GM12878 (cell line): ENCODE measurements at regions not wholly inside any gene's neighbourhood (a gene's known extent, or its start where the extent isn't known, plus 50 kb on each side); places are given as distances from the start of the nearest gene placed in this dataset.

ENCODE experiments used
- ATAC-seq: fragments of 200-7000 bp; cut with Tn5 transposase; 3 replicates; pipeline ENCODE4 v1.9.1; 2020; ENCODE audit warnings: mild to moderate bottlenecking, moderate library complexity
- BruUV-seq: library from RNA; stranded (reverse); fragments of 400-500 nt; replicated peaks from 2 replicates; lab custom pipeline; 2021; lab: Mats Ljungman, UMichigan
- CTCF ChIA-PET: fragments of 300-600 bp; sonication (Branson Sonifier 250); formaldehyde crosslinking; extraction: SDS; loops from one replicate; lab custom pipeline; 2021; ENCODE audit warnings: inconsistent platforms; lab: Yijun Ruan, JAX
- POLR2A ChIA-PET: fragments of 350-600 bp; formaldehyde crosslinking; extraction: SDS; loops from one replicate; lab custom pipeline; 2021; ENCODE audit warnings: inconsistent platforms; lab: Charles Lee
- RAD21 ChIA-PET: fragments of 300-600 bp; sonication (Branson Sonifier 250); formaldehyde crosslinking; loops from one replicate; lab custom pipeline; 2023; ENCODE audit warnings: antibody characterized with exemption; ENCODE audit not compliant: unreplicated experiment; lab: Charles Lee
- SMC1A ChIA-PET: fragments of 300-600 bp; sonication (Branson Sonifier 250); formaldehyde crosslinking; loops from one replicate; lab custom pipeline; 2023; ENCODE audit not compliant: unreplicated experiment, uncharacterized antibody; lab: Charles Lee
- DNase-seq: peaks from one replicate; pipeline ENCODE4 v3.0.0-alpha.2; 2011; ENCODE audit warnings: low read depth, low spot score
- FAIRE-seq: peaks from 3 replicates; lab custom pipeline; 2011; peaks lifted over from hg19 to GRCh38; lab: Jason Lieb, UNC
- H2AFZ ChIP-seq: 2 replicates; pipeline ENCODE4 v1.6.0; 2011; ENCODE audit warnings: low read depth, low read length, control low read depth; ENCODE audit not compliant: control insufficient read depth
- H3K27ac ChIP-seq: 2 replicates; pipeline ENCODE4 v1.5.1; 2011; ENCODE audit warnings: control low read depth; ENCODE audit not compliant: control insufficient read depth, insufficient read depth
- H3K27me3 ChIP-seq, 2 experiments: replicated peaks in 1 of 2; 2 replicates each; pipeline versions ENCODE4 v1.6.0 to v1.6.1; 2011; ENCODE audit warnings: low read length in 1 of 2; ENCODE audit not compliant: control insufficient read depth in 2 of 2, insufficient read depth in 2 of 2
- H3K36me3 ChIP-seq, 2 experiments: 2 replicates each; pipeline ENCODE4 v1.5.1; 2011; ENCODE audit warnings: low read length in 1 of 2; ENCODE audit not compliant: control insufficient read depth in 2 of 2, insufficient read depth in 2 of 2
- H3K4me1 ChIP-seq: 2 replicates; pipeline ENCODE4 v1.6.1; 2011; ENCODE audit warnings: mild to moderate bottlenecking, low read length, moderate library complexity, mixed read lengths; ENCODE audit not compliant: control insufficient read depth, insufficient read depth
- H3K4me2 ChIP-seq: 2 replicates; pipeline ENCODE4 v1.6.0; 2011; ENCODE audit warnings: control low read depth; ENCODE audit not compliant: control insufficient read depth, insufficient read depth
- H3K4me3 ChIP-seq: fragments of 200-600 bp; sonication (generic); 2 replicates; pipeline ENCODE4 v1.5.1; 2016
- H3K79me2 ChIP-seq: 2 replicates; pipeline ENCODE4 v1.6.0; 2011; ENCODE audit warnings: low read length; ENCODE audit not compliant: control insufficient read depth, insufficient read depth
- H3K9ac ChIP-seq: 2 replicates; pipeline ENCODE4 v1.8.0; 2011; ENCODE audit warnings: low read length, control low read depth, mixed read lengths; ENCODE audit not compliant: control insufficient read depth, insufficient read depth
- H3K9me3 ChIP-seq: replicated peaks from 3 replicates; pipeline ENCODE4 v1.5.1; 2011; ENCODE audit warnings: mild to moderate bottlenecking, low read length; ENCODE audit not compliant: control insufficient read depth, insufficient read depth
- H4K20me1 ChIP-seq: 2 replicates; pipeline ENCODE4 v1.6.0; 2011; ENCODE audit not compliant: control insufficient read depth, insufficient read depth
- ATF3 ChIP-seq: IDR thresholded peaks from 2 replicates; pipeline ENCODE4 v1.6.1; 2011; ENCODE audit warnings: low read depth, mild to moderate bottlenecking, low read length, moderate library complexity, borderline replicate concordance; ENCODE audit errors: extremely low read depth
- BCLAF1 ChIP-seq: fragments of 450-650 bp; IDR thresholded peaks from 2 replicates; pipeline ENCODE4 v1.6.1; 2017; ENCODE audit warnings: antibody characterized with exemption, mild to moderate bottlenecking, moderate library complexity
- CBX5 ChIP-seq: sonication (generic); IDR thresholded peaks from 2 replicates; pipeline ENCODE4 v1.6.1; 2016; ENCODE audit warnings: low read depth, moderate library complexity, mild to moderate bottlenecking, inconsistent platforms
- CHD2 ChIP-seq: IDR thresholded peaks from 2 replicates; pipeline ENCODE4 v1.6.1; 2011; ENCODE audit warnings: low read depth, low read length, improper control_type of control experiment, borderline replicate concordance
- CTCF ChIP-seq, 3 experiments: IDR thresholded peaks in 2 of 3; conservative IDR thresholded peaks in 1 of 3; 2 replicates each; pipeline ENCODE4 v1.5.1; 2011; ENCODE audit warnings: low read depth in 3 of 3, low read length in 3 of 3, mild to moderate bottlenecking in 3 of 3, control low read depth in 2 of 3, moderate library complexity in 2 of 3, inconsistent platforms in 1 of 3, mixed read lengths in 1 of 3; ENCODE audit not compliant: control insufficient read depth in 2 of 3, insufficient read depth in 1 of 3; ENCODE audit errors: extremely low read depth in 1 of 3
- HCFC1 ChIP-seq: fragments of 150-350 bp; IDR thresholded peaks from 2 replicates; pipeline ENCODE4 v1.6.1; 2014; ENCODE audit warnings: low read length
- HDGF ChIP-seq: fragments of 450-650 bp; IDR thresholded peaks from 2 replicates; pipeline ENCODE4 v1.6.1; 2016; ENCODE audit warnings: antibody characterized with exemption
- NKRF ChIP-seq: fragments of 450-650 bp; conservative IDR thresholded peaks from 2 replicates; pipeline ENCODE4 v1.6.1; 2017; ENCODE audit warnings: mild to moderate bottlenecking, moderate library complexity
- PKNOX1 ChIP-seq: fragments of 450-650 bp; IDR thresholded peaks from 2 replicates; pipeline ENCODE4 v1.6.1; 2016; ENCODE audit warnings: mild to moderate bottlenecking
- RBBP5 ChIP-seq: fragments of 200-600 bp; sonication (generic); conservative IDR thresholded peaks from 2 replicates; pipeline ENCODE4 v1.6.1; 2016
- ZNF687 ChIP-seq: fragments of 450-650 bp; IDR thresholded peaks from 2 replicates; pipeline ENCODE4 v1.6.1; 2017; ENCODE audit warnings: mild to moderate bottlenecking, moderate library complexity
- ZZZ3 ChIP-seq: IDR thresholded peaks from 2 replicates; pipeline ENCODE4 v1.6.1; 2011; ENCODE audit warnings: low read depth; ENCODE audit not compliant: control insufficient read depth, insufficient read length
- WGBS: methylation state at CpG from one replicate; pipeline ENCODE4 v1.1.6; 2016; ENCODE audit warnings: low lambda C conversion rate; ENCODE audit not compliant: insufficient replicate concordance, insufficient coverage; ENCODE audit errors: missing lambda C conversion rate; 5-methylcytosine and 5-hydroxymethylcytosine counted together
- in situ Hi-C: fragments of 300-500 bp; cut with MboI; formaldehyde crosslinking; loops from 9 replicates; pipeline ENCODE4 v1.14.3; 2018; ENCODE audit warnings: mixed read lengths
- intact Hi-C: fragments of 100-400 bp; cut with micrococcal nuclease; formaldehyde crosslinking; loops from one replicate; pipeline ENCODE4 v1.14.2; 2022; ENCODE audit not compliant: unreplicated experiment

GRCh38 chr13:104132849-104133248 is 1066.6 kb upstream of the SLC10A2 start:
- ChIA-PET CTCF (no interaction called here), RAD21 (no interaction called here), SMC1A (no interaction called here), POLR2A (no interaction called here)
- BruUV-seq = no TSS peak
- no peaks in the 10 kb centered on the region; a peak in 1 of 4 replicates for H3K27me3 ChIP-seq
- WGBS = 42% methylated on average over 5 of the region's 5 CpGs
- no peak overlapping the region for H2AFZ ChIP-seq
- in situ Hi-C loops (no loop called here), intact Hi-C loops (no loop called here)
- H3K4me2 ChIP-seq = no peak overlapping the region
- H3K9me3 ChIP-seq = no peaks in the 10 kb centered on the region
- no peak for ATAC-seq
- H3K79me2 ChIP-seq = no peaks in the 10 kb centered on the region
- DNase-seq = no peak
- H3K4me3 ChIP-seq = no peak overlapping the region
- no peak overlapping the region for H3K9ac ChIP-seq
- FAIRE-seq = no peak
- H3K36me3 ChIP-seq = no peaks in the 10 kb centered on the region
- no peak overlapping the region for H3K27ac ChIP-seq
- H3K4me1 ChIP-seq = no peaks in the 10 kb centered on the region
- H4K20me1 ChIP-seq = no peaks in the 10 kb centered on the region
- TF ChIP-seq CBX5 = no peak
- TF ChIP-seq CHD2 = no peak
- no peak for TF ChIP-seq PKNOX1
- TF ChIP-seq ZZZ3 = no peak
- TF ChIP-seq ZNF687 = no peak
- no peak for TF ChIP-seq NKRF
- no peak for TF ChIP-seq HCFC1
- TF ChIP-seq BCLAF1 = no peak
- no peak for TF ChIP-seq ATF3
- no peak for TF ChIP-seq HDGF
- no peak for TF ChIP-seq CTCF (IDR thresholded peaks at IDR 0.05 in 2 of 3, conservative IDR thresholded peaks at IDR 0.05 in 1 of 3; ENCODE audit: control insufficient read depth in 2 of 3, extremely low read depth in 1 of 3, insufficient read depth in 1 of 3, low read depth in 3 of 3, low read length in 3 of 3)
- TF ChIP-seq RBBP5 = no peak
